GM18508 (cell line): ENCODE measurements at regions not wholly inside any gene's neighbourhood (a gene's known extent, or its start where the extent isn't known, plus 50 kb on each side); places are given as distances from the start of the nearest gene placed in this dataset.
"Not testable (repeated sequence)": the region's sequence is repeated elsewhere in the genome, so short reads cannot be mapped to it uniquely, and the experiment has no call there.

Experiments
- ATAC-seq: cut with Tn5 transposase; IDR thresholded peaks from one replicate; pipeline ENCODE4 v1.9.1; 2021; ENCODE audit warnings: moderate number of reproducible peaks; ENCODE audit not compliant: insufficient read depth, unreplicated experiment

DNA sequence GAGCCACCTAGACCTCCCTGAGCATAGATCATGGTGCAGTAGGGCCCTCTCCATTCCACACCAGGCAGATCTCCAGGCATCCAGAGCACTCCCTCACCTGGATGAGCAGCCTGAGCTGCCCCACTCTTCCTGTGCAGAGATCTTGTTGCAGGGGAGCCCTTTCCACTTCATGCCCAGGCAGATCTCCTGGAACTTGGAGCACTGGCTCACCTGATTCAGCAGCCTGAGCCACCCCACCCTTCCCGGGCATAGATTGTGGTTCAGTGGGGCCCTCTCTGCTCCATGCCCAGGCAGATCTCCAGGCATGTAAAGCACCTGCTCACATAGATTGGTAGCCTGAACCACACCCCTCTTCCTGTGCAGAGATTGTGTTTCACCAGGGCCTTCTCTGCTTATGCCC, 78.0 kb downstream of the SEC16B start:
- ATAC-seq: no peak

DNA sequence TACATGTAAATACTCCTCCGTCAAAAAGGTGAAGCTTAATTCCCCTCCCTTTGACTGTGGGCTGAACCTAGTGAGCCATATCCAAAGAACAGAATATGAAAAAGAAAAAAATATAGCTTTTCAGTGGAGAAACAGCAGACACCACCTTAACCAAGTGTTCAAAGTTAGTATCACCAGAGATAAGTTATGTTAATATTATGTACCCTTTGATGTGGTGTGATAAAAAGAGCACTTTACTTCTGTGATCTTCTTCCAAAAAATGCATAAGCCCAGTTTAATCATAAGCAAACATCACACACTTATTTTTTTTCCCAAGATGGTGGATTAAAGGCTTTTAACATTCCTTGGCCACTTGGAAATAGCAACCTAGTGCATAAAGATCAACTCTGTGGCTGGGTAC, 79.4 kb downstream of the SEC16B start:
- no peak for ATAC-seq

DNA sequence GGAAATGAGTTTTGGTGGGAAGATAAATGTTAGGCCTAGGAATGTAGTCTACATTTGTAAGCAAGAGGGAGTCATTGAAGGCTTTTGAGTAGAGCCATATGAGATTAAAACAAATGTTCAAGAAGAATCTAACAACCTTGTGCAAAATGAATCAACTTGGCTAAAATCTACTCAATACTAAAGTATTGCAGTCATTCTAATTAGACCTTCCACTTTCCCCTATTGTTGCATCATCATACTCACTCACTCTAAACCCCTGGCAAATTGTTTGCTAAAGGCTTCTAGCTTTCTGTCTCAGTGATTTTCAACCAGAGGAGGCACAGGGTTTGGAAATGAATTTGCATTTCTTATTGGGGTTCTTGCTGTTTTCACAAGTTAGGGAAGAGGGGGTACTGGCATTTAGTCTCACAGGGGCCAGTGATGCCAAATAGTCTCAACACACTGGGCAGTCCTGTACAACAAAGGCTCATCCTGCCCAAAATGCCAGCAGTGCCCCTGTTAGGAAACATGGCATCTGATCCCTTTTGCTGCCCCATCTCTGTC, 85.3 kb downstream of the SEC16B start:
- ATAC-seq: no peak

DNA sequence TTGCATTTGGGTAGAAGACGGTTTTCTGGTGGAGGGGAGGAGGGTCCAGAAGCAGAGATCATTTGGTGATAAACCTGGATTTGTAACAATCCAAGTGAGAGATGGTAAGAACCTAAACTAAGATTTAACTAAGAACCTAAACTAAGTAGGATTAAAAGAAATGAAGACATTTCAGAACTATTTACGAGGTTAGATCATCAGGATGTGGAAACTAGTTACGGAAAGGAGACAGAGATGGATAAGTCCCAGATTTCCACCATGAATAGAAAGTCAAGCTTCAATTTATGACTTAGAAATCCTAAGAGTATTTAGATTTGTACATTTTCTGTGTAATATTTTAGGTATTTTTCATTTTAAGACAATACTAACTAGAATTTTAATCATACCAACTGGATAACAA, 86.3 kb downstream of the SEC16B start:
- no peak for ATAC-seq

DNA sequence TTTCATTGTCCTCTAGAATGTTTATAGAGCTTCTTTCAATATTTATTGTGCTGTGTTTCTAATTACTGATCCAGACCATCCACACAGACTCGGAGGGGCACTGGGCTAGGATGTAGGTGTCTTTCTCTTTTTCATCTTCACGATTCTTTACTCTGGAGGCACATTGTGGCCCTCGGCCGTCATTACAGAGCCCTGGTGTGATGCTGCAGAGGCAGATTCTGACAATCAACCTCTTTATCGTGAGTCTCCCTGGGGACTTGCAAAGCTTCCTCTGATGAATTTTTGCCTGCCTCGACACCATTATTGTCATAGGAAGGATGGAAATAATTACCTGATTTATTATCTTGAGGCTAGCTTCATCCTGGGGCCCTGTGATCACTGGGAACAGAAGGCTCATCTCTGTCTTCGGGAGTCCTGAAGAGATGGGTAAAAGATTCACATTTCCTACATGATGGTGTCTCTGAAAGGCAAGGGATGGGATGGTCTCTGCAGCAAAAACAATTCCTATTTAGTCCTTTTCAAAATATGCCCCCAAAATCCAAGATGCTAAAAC, 89.4 kb downstream of the SEC16B start:
- no peak for ATAC-seq

DNA sequence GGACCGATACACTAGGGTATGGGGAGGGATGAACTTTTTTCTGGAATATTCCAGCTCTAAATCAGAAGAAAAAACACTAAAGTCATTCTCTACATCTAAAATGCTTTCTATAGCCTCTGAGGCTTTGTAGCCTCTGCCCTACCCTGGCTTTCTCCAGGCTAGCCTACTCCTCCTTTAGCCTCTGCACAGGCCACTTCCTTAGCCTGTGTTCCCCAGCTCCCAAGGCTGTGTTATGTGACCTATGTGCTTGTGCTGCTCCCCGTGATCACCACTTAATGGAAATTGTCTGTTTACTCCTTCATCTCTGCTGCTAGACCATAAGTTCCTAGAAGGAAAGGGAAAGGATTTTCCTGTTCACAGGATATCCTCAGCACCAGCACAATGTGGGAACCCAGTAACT, 92.8 kb downstream of the SEC16B start:
- no peak for ATAC-seq

DNA sequence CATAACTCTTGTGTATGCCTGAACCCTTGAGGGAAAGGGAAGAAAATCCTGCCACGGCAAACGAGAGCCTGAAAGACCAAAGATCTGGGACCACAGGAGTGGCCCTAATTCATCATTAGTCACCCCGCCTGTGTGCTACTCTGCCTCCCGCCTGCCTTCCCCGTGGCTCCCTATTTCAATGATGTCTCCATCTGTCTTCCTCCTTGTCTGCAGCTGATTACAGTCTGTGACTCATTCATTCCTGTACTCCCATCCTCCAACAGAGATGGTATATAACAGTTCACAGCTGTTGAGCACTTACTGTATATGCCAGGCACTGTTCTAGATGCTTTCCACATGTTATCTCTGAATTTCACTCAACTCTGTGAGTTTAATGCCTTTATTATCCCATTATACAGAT, 96.6 kb downstream of the SEC16B start:
- no peak for ATAC-seq

DNA sequence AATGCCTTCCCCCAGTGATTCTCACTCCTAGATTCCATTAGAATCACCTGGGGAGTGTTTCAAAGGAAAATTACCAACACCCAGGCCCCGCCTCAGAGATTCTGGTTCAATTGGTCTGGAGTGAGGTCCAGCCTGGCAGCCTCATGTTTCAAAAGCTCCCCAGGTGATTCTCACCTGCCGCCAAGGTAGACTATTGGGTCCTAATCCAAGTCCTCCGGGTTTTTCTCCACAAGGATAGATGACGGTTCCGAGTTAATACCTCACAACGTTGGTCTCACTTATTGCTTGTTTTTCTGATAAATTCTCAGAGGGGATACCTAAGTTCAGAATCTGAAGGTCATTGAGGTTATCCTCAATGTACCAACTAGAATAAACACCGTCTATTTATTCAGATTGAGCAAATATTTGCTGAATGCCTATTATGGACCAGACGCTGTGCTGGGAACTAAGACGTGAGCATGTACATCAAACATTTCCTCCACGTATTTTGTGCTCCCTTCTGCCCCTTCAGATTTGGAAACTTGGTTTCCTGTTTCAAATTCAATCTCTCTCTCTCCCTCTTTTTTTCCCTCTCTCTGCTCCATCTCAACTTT, 97.5 kb downstream of the SEC16B start:
- no peak for ATAC-seq

DNA sequence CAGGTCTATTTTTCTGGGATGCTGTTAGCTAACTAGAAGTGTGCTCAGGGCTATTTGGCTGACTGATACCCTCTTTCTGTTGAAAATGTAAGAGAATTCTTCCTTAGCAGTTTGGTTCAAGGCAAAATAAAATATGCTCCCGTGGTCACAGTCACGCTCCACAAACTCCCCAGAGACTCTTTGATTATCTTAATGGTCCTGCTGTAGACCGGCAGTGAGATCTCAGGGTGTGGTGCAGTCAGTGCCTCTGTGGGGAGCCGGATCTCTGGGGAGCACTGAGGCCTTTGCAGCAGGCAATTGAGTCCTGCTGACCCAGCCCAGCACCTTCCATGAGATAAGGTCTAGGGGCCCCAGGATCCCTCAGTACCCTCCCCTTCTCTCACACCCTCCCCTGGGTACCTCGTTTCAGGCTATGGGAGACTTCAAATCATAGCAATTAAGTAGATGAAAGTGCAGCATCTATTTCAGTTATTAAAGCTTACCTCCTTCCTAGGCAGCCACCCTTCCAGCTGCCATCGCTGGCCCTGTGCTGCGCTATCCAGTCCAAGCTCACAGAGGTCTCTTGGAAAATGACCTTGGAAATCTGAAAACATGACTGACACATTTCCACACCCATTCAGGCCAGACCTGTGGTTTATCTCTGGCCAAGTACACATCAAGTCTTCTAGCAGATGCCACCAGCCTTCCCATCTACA, 98.1 kb downstream of the SEC16B start:
- no peak for ATAC-seq

DNA sequence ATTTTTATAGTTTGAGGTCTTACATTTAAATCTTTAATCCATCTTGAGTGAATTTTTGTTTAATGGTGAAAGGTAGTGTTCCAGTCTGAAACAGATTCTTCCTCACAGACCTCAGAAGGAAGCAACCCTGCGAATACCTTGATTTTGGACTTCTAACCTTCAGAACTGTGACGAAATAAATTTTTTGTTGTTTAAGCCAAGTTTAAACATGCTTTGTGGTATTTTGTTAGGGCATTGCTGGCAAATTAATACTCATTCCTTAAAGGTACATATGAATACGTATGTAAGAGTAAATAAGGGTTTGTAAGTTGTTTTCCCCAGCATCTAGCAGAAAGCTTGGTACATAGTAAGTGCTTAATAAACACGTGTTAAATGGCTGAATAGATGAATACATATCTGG, 100.3 kb downstream of the SEC16B start:
- ATAC-seq: no peak

DNA sequence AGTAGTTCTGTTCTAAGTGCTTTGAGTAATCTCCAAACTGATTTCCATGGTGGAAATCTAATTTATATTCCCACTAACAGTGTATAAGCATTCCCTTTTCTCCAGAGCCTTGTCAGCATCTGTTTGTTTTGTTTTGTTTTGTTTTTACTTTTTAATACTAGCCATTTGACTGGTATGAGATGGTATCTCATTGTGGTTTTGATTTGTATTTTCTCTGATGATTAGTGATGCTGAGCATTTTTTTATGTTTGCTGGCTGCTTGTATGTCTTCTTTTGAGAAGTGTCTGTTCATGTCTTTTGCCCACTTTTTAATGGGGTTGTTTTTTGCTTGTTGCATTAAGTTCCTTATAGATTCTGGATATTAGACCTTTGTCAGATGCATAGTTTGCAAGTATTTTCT, 100.8 kb downstream of the SEC16B start:
- not testable (repeated sequence) for ATAC-seq

DNA sequence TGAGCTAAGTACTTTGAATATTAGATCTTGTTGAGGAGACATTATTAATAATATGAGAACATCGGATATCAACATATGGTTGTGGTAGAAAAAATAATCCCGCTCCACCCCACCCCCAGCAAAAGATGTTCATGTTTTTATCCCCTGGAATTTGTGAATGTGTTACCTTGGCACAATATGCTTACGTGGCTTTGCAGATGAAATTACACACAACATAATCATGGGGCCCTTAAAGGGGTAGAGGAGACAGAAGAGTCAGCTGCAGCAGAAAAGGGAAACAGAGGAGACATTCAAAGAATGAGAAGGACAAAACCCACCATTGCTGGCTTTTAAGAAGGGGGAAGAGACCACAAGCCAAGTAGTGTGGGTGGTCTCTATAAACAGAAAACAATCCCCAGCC, 104.1 kb downstream of the SEC16B start:
- ATAC-seq: no peak

DNA sequence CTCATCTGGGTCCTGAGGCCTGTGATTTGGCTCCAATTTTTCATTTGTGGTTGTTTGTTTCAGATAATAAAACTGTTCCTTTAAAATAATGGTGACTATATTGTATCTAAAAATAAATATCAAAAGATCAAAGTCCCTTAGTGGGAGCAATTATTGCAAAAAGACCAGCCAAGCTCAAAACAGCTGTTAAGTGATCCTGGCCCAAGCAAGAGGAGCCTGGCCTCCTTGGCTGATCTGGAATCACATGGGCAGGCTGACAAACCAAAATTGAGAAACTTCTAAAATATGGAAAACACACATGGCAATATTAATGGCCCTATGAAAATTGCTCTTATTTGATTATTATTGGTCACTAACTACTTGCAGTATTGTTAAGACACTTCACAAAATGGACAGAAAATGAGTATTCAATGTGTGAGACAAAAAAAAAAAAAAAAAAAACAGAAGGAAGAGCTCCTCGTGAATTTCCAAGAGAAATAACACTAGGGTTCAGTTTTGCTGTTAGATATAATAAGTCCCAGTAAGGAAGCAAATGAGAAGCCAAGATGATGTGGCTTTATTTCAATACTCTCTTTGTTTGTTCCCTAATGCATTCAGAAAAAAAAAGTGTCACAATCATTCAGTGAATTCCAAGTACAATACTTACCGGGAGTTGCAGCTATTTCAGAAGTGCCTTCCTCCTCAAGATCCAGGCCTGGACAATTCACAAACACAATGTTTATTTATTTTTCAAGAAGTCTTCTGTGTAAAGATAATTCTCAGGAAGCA, 105.1 kb downstream of the SEC16B start:
- no peak for ATAC-seq

DNA sequence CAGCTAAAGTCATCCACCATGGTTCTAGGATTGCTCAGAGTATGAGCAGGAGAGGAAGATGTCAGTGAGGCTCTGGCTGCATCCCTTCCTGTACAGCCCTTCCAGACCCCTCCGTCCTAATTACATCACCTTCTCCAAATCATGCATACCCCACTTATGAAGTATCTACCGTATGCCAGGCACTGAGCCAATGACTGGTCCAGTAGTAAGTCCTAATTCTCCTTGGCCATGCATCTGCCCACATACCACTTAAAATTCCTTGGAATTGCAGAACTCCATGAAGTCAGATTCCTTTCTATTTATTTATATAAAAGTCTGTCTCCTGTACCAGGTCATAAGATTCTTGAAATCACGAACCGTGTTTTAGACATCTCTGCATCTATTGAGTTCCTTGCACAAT, 106.1 kb downstream of the SEC16B start:
- no peak for ATAC-seq

DNA sequence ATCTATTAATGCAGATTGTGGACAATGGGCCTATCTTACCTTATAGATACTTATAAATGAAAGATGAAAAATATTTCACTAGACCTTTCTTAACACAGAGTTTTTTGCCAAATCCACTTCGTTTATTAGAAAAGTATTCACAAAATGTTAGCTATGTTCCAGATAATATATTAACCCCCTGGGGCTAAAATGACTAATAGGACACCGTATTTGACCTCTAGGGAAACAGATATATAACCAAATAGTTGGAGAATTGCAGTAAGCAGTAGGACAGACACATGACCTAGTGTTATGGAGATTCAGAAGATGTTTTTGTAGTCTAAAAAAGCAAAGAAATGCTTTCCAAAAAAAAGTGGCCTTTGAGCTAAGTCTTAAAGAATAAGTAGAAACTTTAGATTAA, 106.9 kb downstream of the SEC16B start:
- no peak for ATAC-seq

DNA sequence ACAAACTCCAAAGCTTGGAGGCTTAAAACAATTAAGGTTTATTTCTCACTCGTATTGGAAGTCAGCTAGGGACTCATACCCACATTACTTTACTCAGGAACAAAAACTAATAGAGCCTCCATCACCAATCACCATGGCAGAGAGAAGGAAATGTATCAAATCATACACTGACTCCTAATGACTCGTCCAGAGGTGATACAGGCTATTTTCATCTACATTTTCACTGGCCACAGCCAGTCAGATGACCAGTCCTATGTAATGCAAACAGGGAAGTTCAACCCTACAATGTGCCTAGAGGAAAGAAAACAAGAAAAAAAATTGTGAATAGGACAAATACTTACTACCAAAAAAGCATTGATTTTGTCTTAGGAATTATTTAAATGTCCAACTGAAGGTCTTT, 110.3 kb downstream of the SEC16B start:
- ATAC-seq: no peak

DNA sequence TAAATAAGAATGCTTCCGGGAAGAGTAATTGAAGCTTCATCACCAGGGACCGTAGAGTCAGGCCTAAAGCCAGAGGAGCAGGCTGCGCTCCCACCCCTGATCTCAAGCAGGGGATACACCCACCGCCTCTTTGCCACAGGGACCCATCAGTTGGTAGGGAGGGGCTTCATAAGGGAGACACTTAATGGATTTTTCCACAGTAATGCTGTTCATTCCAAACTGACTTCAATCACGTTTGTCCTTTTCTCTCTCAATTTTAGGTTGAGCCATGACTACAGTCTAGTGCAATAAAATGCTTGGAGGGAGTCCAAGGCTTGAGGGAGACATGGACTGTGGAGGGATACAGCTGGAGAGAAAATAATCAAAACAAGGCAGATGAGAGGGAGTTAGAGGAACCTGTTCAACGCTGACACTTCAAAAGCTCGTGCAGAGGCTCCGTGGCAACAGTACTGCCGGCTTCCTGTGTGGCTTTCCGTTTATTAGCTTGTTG, 111.5 kb downstream of the SEC16B start:
- no peak for ATAC-seq

DNA sequence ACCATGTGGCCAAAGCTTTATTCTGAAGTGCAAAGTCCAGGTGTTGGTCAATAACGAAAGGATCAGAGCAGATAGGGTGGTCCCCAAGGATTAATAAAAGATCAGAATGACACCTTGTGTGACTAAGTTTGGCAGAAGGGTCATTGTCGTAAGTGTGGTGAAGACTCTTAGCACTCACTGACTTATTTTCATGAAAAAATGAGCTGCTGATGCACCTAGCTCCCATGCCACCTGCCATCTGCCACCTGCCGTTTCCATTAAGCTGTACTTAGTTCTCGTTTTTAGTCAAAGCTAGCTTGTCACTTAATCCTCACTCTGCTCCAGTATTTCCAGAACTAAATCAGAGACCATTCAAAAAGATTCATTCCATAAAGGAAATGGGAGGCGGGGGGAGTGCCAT, 112.6 kb downstream of the SEC16B start:
- no peak for ATAC-seq

DNA sequence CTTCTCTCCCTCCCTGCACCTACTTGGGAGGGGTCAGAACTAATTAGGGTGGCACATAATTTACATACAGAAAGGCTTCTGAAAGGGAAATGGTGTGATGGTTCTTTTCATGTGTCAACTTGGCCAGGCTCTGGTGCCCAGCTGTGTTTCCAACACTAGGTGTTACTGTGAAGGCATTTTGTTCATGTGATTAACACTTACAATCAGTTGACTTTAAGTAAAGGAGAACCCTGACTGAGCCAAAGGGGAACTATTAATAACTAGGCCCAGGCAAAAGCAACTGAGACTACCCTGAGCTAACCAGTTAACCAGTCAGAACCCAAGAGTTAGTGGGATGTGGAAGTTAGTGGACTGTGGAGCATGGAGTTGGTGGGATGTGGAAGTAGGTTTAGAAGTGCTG, 114.9 kb downstream of the SEC16B start:
- no peak for ATAC-seq

DNA sequence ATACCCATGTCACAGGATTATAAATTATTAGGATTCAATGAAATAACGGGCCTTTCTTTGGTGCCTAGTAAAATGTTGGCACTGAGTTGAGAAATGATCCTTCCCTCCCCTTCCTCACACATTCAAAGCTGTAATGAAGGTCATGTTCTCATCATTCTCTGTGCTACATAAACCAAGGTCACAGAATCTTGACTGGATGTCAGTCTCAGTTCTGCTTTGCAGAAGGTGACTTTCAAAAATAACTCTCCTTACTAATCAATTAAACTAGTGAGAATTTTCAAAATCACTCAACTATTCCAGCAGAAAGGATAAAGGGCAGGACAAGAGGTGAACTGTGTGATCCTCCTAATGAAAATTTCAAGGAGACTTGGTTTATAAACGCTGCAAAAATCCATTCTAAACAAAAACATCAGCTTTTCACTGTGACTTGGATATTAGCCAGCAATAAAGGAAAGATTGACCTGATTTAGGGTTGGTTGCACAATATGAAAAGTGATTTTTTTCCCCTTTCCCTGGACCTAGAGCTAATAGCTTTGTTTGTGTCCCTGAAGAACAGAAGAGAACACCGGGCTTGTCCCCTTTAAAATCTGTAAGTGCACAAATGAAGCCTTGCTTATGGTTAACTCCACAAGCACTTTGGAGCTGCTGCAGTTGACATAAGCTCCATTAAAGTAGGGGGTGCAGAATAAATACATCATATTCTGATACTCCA, 120.1 kb downstream of the SEC16B start:
- ATAC-seq: no peak
